Fibroblast of mammary gland (primary cell): ENCODE measurements at regions not wholly inside any gene's neighbourhood (a gene's known extent, or its start where the extent isn't known, plus 50 kb on each side); places are given as distances from the start of the nearest gene placed in this dataset.
A peak's percentile ranks its signal among the peaks of the same experiment; 100 is the strongest.

Source experiments
- DNase-seq: peaks from one replicate; pipeline ENCODE4 v3.0.0-alpha.2; 2010; ENCODE audit warnings: low read depth
- H3K4me3 ChIP-seq: 2 replicates; pipeline ENCODE4 v1.5.1; 2011; ENCODE audit warnings: low read depth, mild to moderate bottlenecking, low read length, moderate library complexity; ENCODE audit not compliant: control insufficient read depth
- TF ChIP-seq, protein P1 (sequence below): conservative IDR thresholded peaks from 2 replicates; pipeline ENCODE4 v1.5.1; 2011; ENCODE audit warnings: low read depth, low read length, inconsistent platforms; ENCODE audit not compliant: control insufficient read depth, insufficient read depth

- no peak for DNase-seq
- H3K4me3 ChIP-seq = no peak overlapping the region
- TF ChIP-seq, protein P1, sequence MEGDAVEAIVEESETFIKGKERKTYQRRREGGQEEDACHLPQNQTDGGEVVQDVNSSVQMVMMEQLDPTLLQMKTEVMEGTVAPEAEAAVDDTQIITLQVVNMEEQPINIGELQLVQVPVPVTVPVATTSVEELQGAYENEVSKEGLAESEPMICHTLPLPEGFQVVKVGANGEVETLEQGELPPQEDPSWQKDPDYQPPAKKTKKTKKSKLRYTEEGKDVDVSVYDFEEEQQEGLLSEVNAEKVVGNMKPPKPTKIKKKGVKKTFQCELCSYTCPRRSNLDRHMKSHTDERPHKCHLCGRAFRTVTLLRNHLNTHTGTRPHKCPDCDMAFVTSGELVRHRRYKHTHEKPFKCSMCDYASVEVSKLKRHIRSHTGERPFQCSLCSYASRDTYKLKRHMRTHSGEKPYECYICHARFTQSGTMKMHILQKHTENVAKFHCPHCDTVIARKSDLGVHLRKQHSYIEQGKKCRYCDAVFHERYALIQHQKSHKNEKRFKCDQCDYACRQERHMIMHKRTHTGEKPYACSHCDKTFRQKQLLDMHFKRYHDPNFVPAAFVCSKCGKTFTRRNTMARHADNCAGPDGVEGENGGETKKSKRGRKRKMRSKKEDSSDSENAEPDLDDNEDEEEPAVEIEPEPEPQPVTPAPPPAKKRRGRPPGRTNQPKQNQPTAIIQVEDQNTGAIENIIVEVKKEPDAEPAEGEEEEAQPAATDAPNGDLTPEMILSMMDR = no peak
Observed at GRCh38 chr2:20935168-20935775, 108.6 kb downstream of the APOB start.

DNA sequence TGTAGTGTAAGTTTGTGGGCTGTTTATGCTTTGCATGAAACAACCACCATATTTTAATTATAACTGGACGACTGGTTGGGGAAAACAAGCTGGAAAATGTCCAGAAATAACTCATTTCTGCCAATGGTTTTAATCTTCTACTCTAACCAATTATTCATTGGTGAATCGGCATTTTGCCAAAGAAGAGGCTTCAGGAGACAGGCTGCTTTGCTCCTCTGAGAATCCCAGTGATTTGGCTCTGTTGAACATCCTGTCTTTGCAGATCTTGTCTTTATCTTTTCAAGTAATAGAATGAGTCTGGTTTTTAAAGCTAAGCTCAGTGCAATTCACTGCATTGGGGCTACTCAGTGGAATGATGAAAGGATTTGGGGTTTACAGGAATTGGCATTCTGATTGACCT, 109.6 kb downstream of the APOB start:
- no peak for DNase-seq
- H3K4me3 ChIP-seq = no peak overlapping the region
- TF ChIP-seq, protein P1 = no peak

DNA sequence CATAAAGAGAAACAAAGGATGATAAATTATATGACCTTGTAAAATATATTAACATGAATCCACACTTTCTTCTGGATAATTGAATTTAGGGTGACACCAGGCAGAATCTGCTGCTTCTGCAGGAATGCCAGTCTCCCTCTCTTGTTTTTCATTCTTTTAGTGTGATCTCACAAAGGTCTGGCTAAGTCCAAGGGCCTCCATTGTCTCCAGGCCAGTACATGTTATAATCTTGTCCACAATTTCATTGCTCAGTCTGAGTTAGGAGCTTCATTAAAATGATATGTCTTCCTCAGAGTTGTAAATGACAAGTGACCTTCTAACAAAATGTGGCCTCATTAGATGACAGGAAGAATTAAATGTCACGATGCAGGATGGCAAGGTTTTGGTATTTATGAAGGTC, 110.2 kb downstream of the APOB start:
- DNase-seq = no peak
- H3K4me3 ChIP-seq = no peak overlapping the region
- TF ChIP-seq, protein P1 = no peak

DNA sequence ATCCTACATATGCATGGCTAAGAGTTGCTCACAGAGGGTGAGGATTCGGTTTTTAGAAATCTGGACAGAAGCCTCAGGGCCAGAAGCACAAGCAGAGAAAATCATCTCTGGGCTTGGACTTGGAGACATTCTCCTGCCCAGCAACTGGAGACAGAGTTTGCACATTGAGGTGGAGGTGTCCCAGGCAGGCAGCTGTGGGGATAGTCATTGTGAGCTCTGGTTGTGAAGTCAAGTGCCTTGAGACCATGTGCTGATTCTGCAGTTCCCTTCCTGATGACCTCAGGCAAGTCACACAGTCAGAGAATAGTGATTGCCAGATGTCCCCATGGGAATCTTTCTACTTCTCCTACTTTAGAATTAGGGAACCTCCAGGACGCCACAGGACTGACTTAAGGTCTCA, 108.4 kb upstream of the LDAH start:
- TF ChIP-seq, protein P1 = no peak
- no peak for DNase-seq
- H3K4me3 ChIP-seq = no peak overlapping the region

- DNase-seq = peak; percentile 3
- TF ChIP-seq, protein P1 = no peak
- H3K4me3 ChIP-seq = no peak overlapping the region
Observed at GRCh38 chr2:20930928-20931327, 108.0 kb upstream of the LDAH start.

GRCh38 chr2:20929721-20930120, 106.8 kb upstream of the LDAH start:
- no peak overlapping the region for H3K4me3 ChIP-seq
- DNase-seq = no peak
- TF ChIP-seq, protein P1 = no peak

- TF ChIP-seq, protein P1 = no peak
- no peak for DNase-seq
- no peak overlapping the region for H3K4me3 ChIP-seq
Observed at GRCh38 chr2:20928617-20929016, 105.7 kb upstream of the LDAH start.
